Smooth muscle cell (in vitro differentiated cells): ENCODE measurements at regions not wholly inside any gene's neighbourhood (a gene's known extent, or its start where the extent isn't known, plus 50 kb on each side); places are given as distances from the start of the nearest gene placed in this dataset.

ENCODE experiments used
- DNase-seq: peaks from one replicate; lab custom pipeline; 2025; ENCODE audit not compliant: unreplicated experiment; lab: John Stamatoyannopoulos, UW
- H2AFZ ChIP-seq: fragments of 200-600 bp; sonication (generic); 2 replicates; pipeline ENCODE4 v1.6.0; 2016; ENCODE audit warnings: antibody characterized with exemption, low read depth, mild to moderate bottlenecking
- H3F3A ChIP-seq: fragments of 200-600 bp; sonication (generic); 2 replicates; pipeline ENCODE4 v1.6.0; 2017; ENCODE audit warnings: antibody characterized with exemption, low read depth
- H3K27ac ChIP-seq: fragments of 200-600 bp; sonication (generic); 2 replicates; pipeline ENCODE4 v1.5.1; 2016; ENCODE audit warnings: low read depth, mild to moderate bottlenecking
- H3K27me3 ChIP-seq: fragments of 200-600 bp; sonication (generic); 2 replicates; pipeline ENCODE4 v1.6.1; 2016; ENCODE audit warnings: low read depth, mild to moderate bottlenecking
- H3K36me3 ChIP-seq: fragments of 200-600 bp; sonication (generic); 2 replicates; pipeline ENCODE4 v1.5.1; 2016; ENCODE audit warnings: low read depth
- H3K4me1 ChIP-seq: fragments of 200-600 bp; sonication (generic); 2 replicates; pipeline ENCODE4 v1.5.1; 2016; ENCODE audit warnings: low read depth
- H3K4me2 ChIP-seq: fragments of 200-600 bp; sonication (generic); 2 replicates; pipeline ENCODE4 v1.6.0; 2016; ENCODE audit warnings: mild to moderate bottlenecking
- H3K4me3 ChIP-seq: fragments of 200-600 bp; sonication (generic); 2 replicates; pipeline ENCODE4 v1.5.1; 2016; ENCODE audit warnings: mild to moderate bottlenecking
- H3K79me2 ChIP-seq: fragments of 200-600 bp; sonication (generic); 2 replicates; pipeline ENCODE4 v1.6.0; 2016; ENCODE audit warnings: low read depth, mild to moderate bottlenecking
- H3K9ac ChIP-seq: fragments of 200-600 bp; sonication (generic); 2 replicates; pipeline ENCODE4 v1.6.0; 2016; ENCODE audit warnings: low read depth
- H3K9me3 ChIP-seq: fragments of 200-600 bp; sonication (generic); replicated peaks from 2 replicates; pipeline ENCODE4 v1.5.1; 2016; ENCODE audit warnings: low read depth
- H4K20me1 ChIP-seq: fragments of 200-600 bp; sonication (generic); 2 replicates; pipeline ENCODE4 v1.6.0; 2016; ENCODE audit warnings: low read depth
- CTCF ChIP-seq: fragments of 200-600 bp; sonication (generic); IDR thresholded peaks from 2 replicates; pipeline ENCODE4 v1.5.1; 2017; ENCODE audit warnings: borderline replicate concordance, mild to moderate bottlenecking, antibody characterized with exemption; ENCODE audit not compliant: insufficient read depth, poor library complexity, severe bottlenecking
- WGBS: methylation state at CpG from one replicate; pipeline ENCODE4 v1.1.7; 2016; ENCODE audit warnings: low lambda C conversion rate; 5-methylcytosine and 5-hydroxymethylcytosine counted together

DNA sequence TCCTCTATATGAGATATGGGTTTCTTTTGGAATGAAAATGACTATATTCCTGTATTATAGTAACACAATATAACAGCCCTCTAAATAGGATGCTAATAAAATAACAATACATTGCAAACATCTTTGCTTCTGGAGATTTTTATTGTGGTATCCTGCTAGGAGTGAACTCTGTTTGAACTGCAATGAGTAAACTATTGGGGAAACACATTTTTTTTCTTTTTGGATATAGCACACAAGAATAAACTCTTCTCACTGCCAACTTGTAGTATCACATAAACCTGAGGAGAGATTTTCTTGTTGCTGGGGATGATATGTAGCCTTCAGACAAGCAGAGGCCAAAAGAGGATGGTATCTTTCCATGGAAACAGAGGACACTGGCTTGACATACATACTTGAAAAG lies 238.2 kb downstream of the C4orf33 start:
- H3K9ac ChIP-seq, result no peak overlapping the region
- no peaks in the 10 kb centered on the region for H3K79me2 ChIP-seq
- H3K4me2 ChIP-seq, result no peak overlapping the region
- H3K27me3 ChIP-seq, result peaks cover 7% of the 10 kb centered on the region
- DNase-seq, result no peak
- H4K20me1 ChIP-seq, result no peaks in the 10 kb centered on the region
- H3K27ac ChIP-seq, result no peak overlapping the region
- peaks cover 18% of the 10 kb centered on the region for H3K4me1 ChIP-seq
- H3K36me3 ChIP-seq, result no peaks in the 10 kb centered on the region
- TF ChIP-seq CTCF, result no peak
- no peaks in the 10 kb centered on the region for H3F3A ChIP-seq
- no peak overlapping the region for H2AFZ ChIP-seq
- no peak overlapping the region for H3K4me3 ChIP-seq
- no peaks in the 10 kb centered on the region for H3K9me3 ChIP-seq

DNA sequence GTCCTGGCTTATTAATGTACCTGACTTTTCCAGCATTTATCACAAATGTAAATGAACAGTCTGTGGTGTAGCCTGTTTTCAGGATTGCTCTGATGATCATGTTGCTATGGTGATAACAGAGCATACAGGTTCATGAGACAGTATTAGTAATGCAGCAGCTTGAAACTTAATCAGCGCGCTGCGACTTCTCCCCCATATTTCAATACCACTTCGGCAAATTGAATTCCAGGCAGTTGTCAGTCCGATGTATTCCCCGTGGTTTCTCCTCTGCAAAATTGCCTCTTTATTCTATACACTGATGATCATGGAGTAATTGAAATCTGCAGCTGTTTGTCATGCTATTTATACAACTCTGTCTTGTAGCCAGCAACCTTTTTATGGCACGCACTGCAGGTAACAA lies 239.3 kb downstream of the C4orf33 start:
- no peak for TF ChIP-seq CTCF
- peaks cover 7% of the 10 kb centered on the region for H3K27me3 ChIP-seq
- 94% methylated on average over 7 of the region's 7 CpGs for WGBS
- no peaks in the 10 kb centered on the region for H3K9me3 ChIP-seq
- no peaks in the 10 kb centered on the region for H3F3A ChIP-seq
- H3K79me2 ChIP-seq, result no peaks in the 10 kb centered on the region
- H3K36me3 ChIP-seq, result no peaks in the 10 kb centered on the region
- peaks cover 18% of the 10 kb centered on the region for H3K4me1 ChIP-seq
- no peak overlapping the region for H3K27ac ChIP-seq
- no peak for DNase-seq
- H2AFZ ChIP-seq, result no peak overlapping the region
- no peaks in the 10 kb centered on the region for H4K20me1 ChIP-seq
- no peak overlapping the region for H3K4me3 ChIP-seq
- no peak overlapping the region for H3K4me2 ChIP-seq
- H3K9ac ChIP-seq, result no peak overlapping the region

DNA sequence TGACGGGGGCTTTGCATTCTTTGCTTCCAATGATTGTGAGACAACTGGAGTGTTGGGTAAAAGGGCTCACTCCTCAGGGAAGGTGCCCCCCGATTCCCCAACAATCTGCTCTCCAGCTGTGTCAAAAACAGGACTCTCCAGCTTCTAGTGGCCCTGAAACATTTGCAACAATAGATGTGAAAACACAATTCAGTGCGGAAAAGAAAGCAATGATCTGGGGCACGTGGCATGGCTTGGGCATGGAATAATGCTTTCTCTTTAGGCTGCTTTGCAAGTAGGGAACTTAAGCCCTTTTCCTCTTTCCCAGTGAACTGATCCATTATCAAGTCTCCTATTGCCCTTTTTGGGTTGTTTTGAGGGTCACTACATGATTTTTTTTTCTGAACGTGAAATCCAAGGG lies 239.9 kb downstream of the C4orf33 start:
- no peak overlapping the region for H3K4me3 ChIP-seq
- no peaks in the 10 kb centered on the region for H3K36me3 ChIP-seq
- peaks cover 7% of the 10 kb centered on the region for H3K27me3 ChIP-seq
- H3K9ac ChIP-seq, result no peak overlapping the region
- DNase-seq, result no peak
- H3K4me2 ChIP-seq, result no peak overlapping the region
- no peak overlapping the region for H2AFZ ChIP-seq
- peaks cover 18% of the 10 kb centered on the region for H3K4me1 ChIP-seq
- TF ChIP-seq CTCF, result no peak
- no peaks in the 10 kb centered on the region for H3F3A ChIP-seq
- no peaks in the 10 kb centered on the region for H3K9me3 ChIP-seq
- no peaks in the 10 kb centered on the region for H3K79me2 ChIP-seq
- no peaks in the 10 kb centered on the region for H4K20me1 ChIP-seq
- H3K27ac ChIP-seq, result no peak overlapping the region
- WGBS, result 74% methylated on average over 5 of the region's 5 CpGs

DNA sequence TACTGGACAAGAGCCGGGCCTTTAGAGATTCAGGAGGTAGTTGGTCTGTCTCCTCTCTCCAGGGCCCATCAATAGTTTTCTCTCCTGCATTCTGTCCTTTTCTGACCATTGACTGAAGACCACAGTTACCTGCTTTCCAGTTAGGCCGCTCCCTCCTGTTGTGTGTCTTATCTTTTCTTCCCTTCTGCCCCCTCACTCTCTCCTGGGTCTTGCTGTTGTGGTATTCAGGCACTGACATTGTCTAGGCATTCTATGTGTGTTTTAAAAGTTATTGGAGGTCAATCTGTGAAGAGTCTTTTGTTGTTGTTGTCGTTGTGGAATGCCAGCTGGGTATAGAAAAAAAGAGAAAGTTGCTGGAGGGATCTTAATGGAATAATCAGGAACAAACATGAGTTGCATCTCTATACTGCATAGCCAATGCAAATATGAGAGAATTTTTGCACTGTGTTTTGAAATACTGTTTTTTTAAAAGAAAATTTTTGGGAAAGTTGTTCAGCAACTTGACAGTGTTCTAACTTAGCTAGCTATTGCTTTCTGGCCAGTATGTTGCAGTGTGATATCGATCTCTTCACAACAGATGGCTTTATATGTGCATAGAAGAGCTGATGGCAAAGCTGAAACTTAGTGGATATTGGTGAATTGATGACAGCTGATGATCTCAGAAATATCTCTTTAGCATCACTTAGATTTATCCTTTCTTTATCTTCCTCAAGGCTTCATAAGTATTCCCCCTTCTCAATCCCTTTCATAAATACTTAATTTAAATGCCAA lies 240.7 kb downstream of the C4orf33 start:
- H3K79me2 ChIP-seq, result no peaks in the 10 kb centered on the region
- H4K20me1 ChIP-seq, result no peaks in the 10 kb centered on the region
- no peak overlapping the region for H3K9ac ChIP-seq
- DNase-seq, result no peak
- no peak overlapping the region for H3K27ac ChIP-seq
- H3K27me3 ChIP-seq, result peaks cover 7% of the 10 kb centered on the region
- no peak overlapping the region for H3K4me3 ChIP-seq
- peaks cover 18% of the 10 kb centered on the region for H3K4me1 ChIP-seq
- 81% methylated on average over 4 of the region's 4 CpGs for WGBS
- no peak overlapping the region for H3K4me2 ChIP-seq
- no peaks in the 10 kb centered on the region for H3F3A ChIP-seq
- no peaks in the 10 kb centered on the region for H3K36me3 ChIP-seq
- H2AFZ ChIP-seq, result no peak overlapping the region
- H3K9me3 ChIP-seq, result no peaks in the 10 kb centered on the region
- TF ChIP-seq CTCF, result no peak
